Keratinocyte (primary cell): ENCODE measurements at regions not wholly inside any gene's neighbourhood (a gene's known extent, or its start where the extent isn't known, plus 50 kb on each side); places are given as distances from the start of the nearest gene placed in this dataset.

Experiments
- CTCF ChIP-seq, 3 experiments: IDR thresholded peaks in 1 of 3; conservative IDR thresholded peaks in 1 of 3; optimal IDR thresholded peaks in 1 of 3; 2 replicates in 2 of 3; 3 replicates in 1 of 3; pipeline versions ENCODE3 to v1.5.1; 2011; ENCODE audit warnings: low read length in 3 of 3, mild to moderate bottlenecking in 3 of 3, moderate library complexity in 2 of 3, control low read depth in 1 of 3, inconsistent platforms in 1 of 3; ENCODE audit not compliant: insufficient read depth in 2 of 3; ENCODE audit errors: extremely low read depth in 1 of 3
- EZH2 ChIP-seq: IDR thresholded peaks from one replicate; pipeline ENCODE4 v1.6.1; 2012; ENCODE audit warnings: inconsistent platforms, mild to moderate bottlenecking, low read length, moderate library complexity

GRCh38 chr21:31395791-31396190 is 51.7 kb upstream of the TIAM1 start:
- TF ChIP-seq CTCF (optimal IDR thresholded peaks at IDR 0.05 in 1 of 3, IDR thresholded peaks at IDR 0.05 in 1 of 3, conservative IDR thresholded peaks at IDR 0.05 in 1 of 3; ENCODE audit: extremely low read depth in 1 of 3, insufficient read depth in 2 of 3, low read length in 3 of 3) = no peak
- TF ChIP-seq EZH2 = no peak
